NCI-H82 treated with DMSO at 0.1 percent for 48 hours (cell line): ENCODE measurements at regions not wholly inside any gene's neighbourhood (a gene's known extent, or its start where the extent isn't known, plus 50 kb on each side); places are given as distances from the start of the nearest gene placed in this dataset.

Experiments
- DNase-seq: peaks from one replicate; lab custom pipeline; 2025; ENCODE audit not compliant: unreplicated experiment; lab: John Stamatoyannopoulos, UW

- DNase-seq = no peak
These were observed 607.4 kb upstream of the FAM241A start for GRCh38 chr4:111537871-111538270.

GRCh38 chr4:111540671-111541070 lies 604.6 kb upstream of the FAM241A start:
- no peak for DNase-seq

- DNase-seq = no peak
These were observed 603.2 kb upstream of the FAM241A start for GRCh38 chr4:111542056-111542455.

- DNase-seq = no peak
These were observed 598.4 kb upstream of the FAM241A start for GRCh38 chr4:111546881-111547280.

- DNase-seq = no peak
These were observed 589.0 kb upstream of the FAM241A start for GRCh38 chr4:111556141-111556781.

GRCh38 chr4:111556851-111557250 lies 588.4 kb upstream of the FAM241A start:
- no peak for DNase-seq

GRCh38 chr4:111562826-111563225 lies 582.4 kb upstream of the FAM241A start:
- DNase-seq = no peak

GRCh38 chr4:111572470-111572869 lies 572.8 kb upstream of the FAM241A start:
- DNase-seq = no peak

- no peak for DNase-seq
These were observed 571.9 kb upstream of the FAM241A start for GRCh38 chr4:111573386-111573785.

- no peak for DNase-seq
These were observed 565.5 kb upstream of the FAM241A start for GRCh38 chr4:111579767-111580166.

GRCh38 chr4:111595456-111595855 lies 549.8 kb upstream of the FAM241A start:
- peak; percentile 65 for DNase-seq

- no peak for DNase-seq
These were observed 548.8 kb upstream of the FAM241A start for GRCh38 chr4:111596491-111596890.

- no peak for DNase-seq
These were observed 543.6 kb upstream of the FAM241A start for GRCh38 chr4:111601671-111602070.

GRCh38 chr4:111602848-111603247 lies 542.4 kb upstream of the FAM241A start:
- DNase-seq = no peak

GRCh38 chr4:111605111-111605510 lies 540.1 kb upstream of the FAM241A start:
- DNase-seq = no peak

- DNase-seq = no peak
These were observed 534.6 kb upstream of the FAM241A start for GRCh38 chr4:111610681-111611080.

- no peak for DNase-seq
These were observed 526.3 kb upstream of the FAM241A start for GRCh38 chr4:111618908-111619307.

GRCh38 chr4:111628437-111628836 lies 516.8 kb upstream of the FAM241A start:
- DNase-seq = no peak

- peak; percentile 54 for DNase-seq
These were observed 514.5 kb upstream of the FAM241A start for GRCh38 chr4:111630705-111631104.

- no peak for DNase-seq
These were observed 513.8 kb upstream of the FAM241A start for GRCh38 chr4:111631215-111631999.

- no peak for DNase-seq
These were observed 512.6 kb upstream of the FAM241A start for GRCh38 chr4:111632641-111633151.

GRCh38 chr4:111633663-111634266 lies 511.5 kb upstream of the FAM241A start:
- DNase-seq = no peak
